K562 (cell line): ENCODE measurements at regions not wholly inside any gene's neighbourhood (a gene's known extent, or its start where the extent isn't known, plus 50 kb on each side); places are given as distances from the start of the nearest gene placed in this dataset.
"Not testable (repeated sequence)": the region's sequence is repeated elsewhere in the genome, so short reads cannot be mapped to it uniquely, and the experiment has no call there.

ENCODE experiments used
- ATAC-seq: fragments of 200-7000 bp; cut with Tn5 transposase; 3 replicates; pipeline ENCODE4 v1.9.1; 2020; ENCODE audit warnings: moderate library complexity
- BruUV-seq: library from RNA; stranded (reverse); fragments of 400-500 nt; replicated peaks from 2 replicates; lab custom pipeline; 2021; lab: Mats Ljungman, UMichigan
- CTCF ChIA-PET: fragments of 300-600 bp; formaldehyde crosslinking; extraction: SDS; loops from one replicate; lab custom pipeline; 2021; ENCODE audit warnings: low intra/inter-chr PET ratio; lab: Yijun Ruan, JAX
- POLR2A ChIA-PET: fragments of 300-600, 350-650 bp; sonication (Branson Sonifier 250); formaldehyde crosslinking; extraction: SDS; loops from one replicate; lab custom pipeline; 2021; ENCODE audit warnings: antibody characterized with exemption, inconsistent platforms; lab: Yijun Ruan, JAX
- DNase-seq, 4 experiments: peaks; one replicate each; pipeline versions ENCODE4 v3.0.0 to v3.0.0-alpha.2; 2011 to 2018; ENCODE audit warnings: low spot score in 3 of 4, mixed read lengths in 3 of 4; ENCODE audit errors: extremely low read depth in 1 of 4
- FAIRE-seq: peaks from 2 replicates; lab custom pipeline; 2011; peaks lifted over from hg19 to GRCh38; lab: Jason Lieb, UNC
- H2AFZ ChIP-seq: 2 replicates; pipeline ENCODE4 v1.6.0; 2011; ENCODE audit warnings: low read depth, low read length, control low read depth, inconsistent platforms
- H3K27ac ChIP-seq: fragments of 200-600 bp; 3 replicates; pipeline ENCODE4 v1.8.0; 2011; ENCODE audit warnings: low read depth, mild to moderate bottlenecking, control low read depth, inconsistent platforms, low read length, moderate library complexity, mixed read lengths; ENCODE audit errors: extremely low read depth
- H3K27me3 ChIP-seq, 2 experiments: fragments of 300-600 bp in 1 of 2; 2 replicates in 1 of 2; 3 replicates in 1 of 2; pipeline versions ENCODE4 v1.6.0 to v1.8.0; 2011; ENCODE audit warnings: inconsistent platforms in 2 of 2, low read length in 2 of 2, mild to moderate bottlenecking in 1 of 2, mixed read lengths in 1 of 2, moderate library complexity in 1 of 2; ENCODE audit not compliant: control insufficient read depth in 2 of 2, insufficient read depth in 2 of 2
- H3K36me3 ChIP-seq: fragments of 300-600 bp; 3 replicates; pipeline ENCODE4 v1.8.0; 2011; ENCODE audit warnings: mild to moderate bottlenecking, low read length, inconsistent platforms; ENCODE audit not compliant: control insufficient read depth, insufficient read depth
- H3K4me1 ChIP-seq, 2 experiments: fragments of 200-600 bp in 1 of 2; replicated peaks in 1 of 2; 2 replicates in 1 of 2; 3 replicates in 1 of 2; pipeline versions ENCODE4 v1.5.1 to v1.8.0; 2011; ENCODE audit warnings: inconsistent platforms in 2 of 2, low read length in 2 of 2, mild to moderate bottlenecking in 1 of 2, mixed read lengths in 1 of 2, moderate library complexity in 1 of 2; ENCODE audit not compliant: control insufficient read depth in 2 of 2, insufficient read depth in 2 of 2
- H3K4me2 ChIP-seq: 2 replicates; pipeline ENCODE4 v1.6.1; 2011; ENCODE audit warnings: low read length, control low read depth, inconsistent platforms, mixed read lengths; ENCODE audit not compliant: insufficient read depth
- H3K4me3 ChIP-seq: fragments of 200-600 bp; sonication (generic), shearing (Covaris generic); 2 replicates; pipeline ENCODE4 v1.5.1; 2016; ENCODE audit warnings: control low read depth, inconsistent platforms
- H3K79me2 ChIP-seq: fragments of 200-600 bp; 3 replicates; pipeline ENCODE4 v1.8.0; 2011; ENCODE audit warnings: low read length, inconsistent platforms; ENCODE audit not compliant: control insufficient read depth, insufficient read depth
- H3K9ac ChIP-seq, 2 experiments: 2 replicates each; pipeline versions ENCODE4 v1.6.0 to v1.6.1; 2011; ENCODE audit warnings: low read depth in 2 of 2, low read length in 2 of 2, control low read depth in 1 of 2, inconsistent platforms in 1 of 2, mild to moderate bottlenecking in 1 of 2, mixed read lengths in 1 of 2; ENCODE audit not compliant: insufficient read depth in 1 of 2
- H3K9me1 ChIP-seq: one replicate; pipeline ENCODE4 v1.6.0; 2011; ENCODE audit warnings: inconsistent platforms, mild to moderate bottlenecking, low read length, moderate library complexity; ENCODE audit not compliant: control insufficient read depth, insufficient read depth
- H3K9me3 ChIP-seq: replicated peaks from 2 replicates; pipeline ENCODE4 v1.5.1; 2011; ENCODE audit warnings: low read depth, low read length, inconsistent platforms; ENCODE audit not compliant: control insufficient read depth, insufficient read depth
- H4K20me1 ChIP-seq: replicated peaks from 2 replicates; pipeline ENCODE4 v1.6.1; 2011; ENCODE audit warnings: low read length, inconsistent platforms, mixed read lengths; ENCODE audit not compliant: control insufficient read depth, insufficient read depth
- WGBS: fragments of 100-300 bp; shearing (Covaris generic); methylation state at CpG from one replicate; pipeline ENCODE4 v1.1.6; 2016; ENCODE audit warnings: low coverage, mixed read lengths; ENCODE audit not compliant: insufficient coverage; ENCODE audit errors: missing lambda C conversion rate; 5-methylcytosine and 5-hydroxymethylcytosine counted together
- in situ Hi-C: fragments of 300-500 bp; cut with MboI; formaldehyde crosslinking; loops from 4 replicates; pipeline ENCODE4 v1.15.0; 2018; ENCODE audit warnings: inconsistent platforms, mixed read lengths
- intact Hi-C: fragments of 100-400 bp; cut with micrococcal nuclease; formaldehyde crosslinking; loops from 2 replicates; pipeline ENCODE4 v1.14.2; 2022
- TF ChIP-seq, protein P1 (sequence below): sonication (generic); formaldehyde crosslinking; IDR thresholded peaks from 2 replicates; pipeline ENCODE4 v1.8.1; 2023; ENCODE audit warnings: missing genetic modification reagents, mild to moderate bottlenecking, borderline replicate concordance

- TF ChIP-seq, protein P1, sequence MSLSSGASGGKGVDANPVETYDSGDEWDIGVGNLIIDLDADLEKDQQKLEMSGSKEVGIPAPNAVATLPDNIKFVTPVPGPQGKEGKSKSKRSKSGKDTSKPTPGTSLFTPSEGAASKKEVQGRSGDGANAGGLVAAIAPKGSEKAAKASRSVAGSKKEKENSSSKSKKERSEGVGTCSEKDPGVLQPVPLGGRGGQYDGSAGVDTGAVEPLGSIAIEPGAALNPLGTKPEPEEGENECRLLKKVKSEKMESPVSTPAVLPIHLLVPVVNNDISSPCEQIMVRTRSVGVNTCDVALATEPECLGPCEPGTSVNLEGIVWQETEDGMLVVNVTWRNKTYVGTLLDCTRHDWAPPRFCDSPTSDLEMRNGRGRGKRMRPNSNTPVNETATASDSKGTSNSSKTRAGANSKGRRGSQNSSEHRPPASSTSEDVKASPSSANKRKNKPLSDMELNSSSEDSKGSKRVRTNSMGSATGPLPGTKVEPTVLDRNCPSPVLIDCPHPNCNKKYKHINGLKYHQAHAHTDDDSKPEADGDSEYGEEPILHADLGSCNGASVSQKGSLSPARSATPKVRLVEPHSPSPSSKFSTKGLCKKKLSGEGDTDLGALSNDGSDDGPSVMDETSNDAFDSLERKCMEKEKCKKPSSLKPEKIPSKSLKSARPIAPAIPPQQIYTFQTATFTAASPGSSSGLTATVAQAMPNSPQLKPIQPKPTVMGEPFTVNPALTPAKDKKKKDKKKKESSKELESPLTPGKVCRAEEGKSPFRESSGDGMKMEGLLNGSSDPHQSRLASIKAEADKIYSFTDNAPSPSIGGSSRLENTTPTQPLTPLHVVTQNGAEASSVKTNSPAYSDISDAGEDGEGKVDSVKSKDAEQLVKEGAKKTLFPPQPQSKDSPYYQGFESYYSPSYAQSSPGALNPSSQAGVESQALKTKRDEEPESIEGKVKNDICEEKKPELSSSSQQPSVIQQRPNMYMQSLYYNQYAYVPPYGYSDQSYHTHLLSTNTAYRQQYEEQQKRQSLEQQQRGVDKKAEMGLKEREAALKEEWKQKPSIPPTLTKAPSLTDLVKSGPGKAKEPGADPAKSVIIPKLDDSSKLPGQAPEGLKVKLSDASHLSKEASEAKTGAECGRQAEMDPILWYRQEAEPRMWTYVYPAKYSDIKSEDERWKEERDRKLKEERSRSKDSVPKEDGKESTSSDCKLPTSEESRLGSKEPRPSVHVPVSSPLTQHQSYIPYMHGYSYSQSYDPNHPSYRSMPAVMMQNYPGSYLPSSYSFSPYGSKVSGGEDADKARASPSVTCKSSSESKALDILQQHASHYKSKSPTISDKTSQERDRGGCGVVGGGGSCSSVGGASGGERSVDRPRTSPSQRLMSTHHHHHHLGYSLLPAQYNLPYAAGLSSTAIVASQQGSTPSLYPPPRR (CRISPR knock-in tag): no peak
Measured at GRCh38 chr12:14219156-14219555, 146.3 kb upstream of the ATF7IP start (continued).

DNA sequence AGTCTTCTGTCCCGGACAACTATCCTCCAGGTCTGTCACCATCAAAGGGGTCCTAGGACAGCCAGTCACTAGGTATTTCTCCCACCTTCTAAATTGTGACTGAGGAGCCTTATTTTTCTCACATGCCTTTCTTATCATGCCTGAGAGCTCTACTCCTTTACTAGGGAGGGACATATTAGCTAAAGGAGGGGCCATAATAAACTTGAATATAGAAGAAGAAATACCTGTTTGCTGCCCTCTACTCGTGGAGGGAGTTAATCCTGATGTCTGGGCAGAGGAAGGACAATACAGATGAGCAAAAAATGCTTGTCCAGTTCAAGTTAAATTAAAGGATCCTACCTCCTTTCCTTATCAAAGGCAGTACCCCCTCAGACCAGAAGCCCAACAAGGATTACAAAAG lies 145.8 kb upstream of the ATF7IP start:
- intact Hi-C loops, FAIRE-seq: not testable (repeated sequence)

More for the DNA sequence above, 145.8 kb upstream of the ATF7IP start:
- ATAC-seq, H4K20me1 ChIP-seq, H2AFZ ChIP-seq, H3K9ac ChIP-seq, POLR2A ChIA-PET, H3K4me1 ChIP-seq, BruUV-seq, H3K79me2 ChIP-seq, H3K36me3 ChIP-seq, H3K9me3 ChIP-seq, H3K9me1 ChIP-seq, H3K27me3 ChIP-seq, H3K27ac ChIP-seq, DNase-seq, H3K4me3 ChIP-seq, H3K4me2 ChIP-seq, CTCF ChIA-PET: not testable (repeated sequence)
- WGBS: 27% methylated on average over 2 of the region's 2 CpGs
- in situ Hi-C loops: loop anchor here (25.0 kb wide), 1 partner anchor 743 kb away; the partner anchor contains the start of genes ARHGDIB and PDE6H
